CD4-positive, alpha-beta memory T cell (primary cell): ENCODE measurements at regions not wholly inside any gene's neighbourhood (a gene's known extent, or its start where the extent isn't known, plus 50 kb on each side); places are given as distances from the start of the nearest gene placed in this dataset.

Experiments
- CTCF ChIA-PET: fragments of 350-600 bp; sonication (Branson Sonifier 250); formaldehyde crosslinking; loops from one replicate; lab custom pipeline; 2021; ENCODE audit warnings: inconsistent platforms; ENCODE audit not compliant: partially characterized antibody; lab: Charles Lee
- POLR2A ChIA-PET: fragments of 350-600 bp; sonication (Branson Sonifier 250); formaldehyde crosslinking; loops from one replicate; lab custom pipeline; 2021; ENCODE audit not compliant: partially characterized antibody; lab: Charles Lee
- DNase-seq, 5 donors: peaks; one replicate each; pipeline versions ENCODE4 v3.0.0 to v3.0.0-alpha.2; 2020 to 2022; ENCODE audit warnings: mixed read lengths in 1 of 5
- H3K27ac ChIP-seq: one replicate; pipeline ENCODE4 v1.7.0; 2013; ENCODE audit warnings: low read depth, low read length
- H3K27me3 ChIP-seq: 2 replicates; pipeline ENCODE4 v1.7.0; 2013; ENCODE audit warnings: mild to moderate bottlenecking, low read length, moderate library complexity; ENCODE audit not compliant: insufficient read depth
- H3K36me3 ChIP-seq: 2 replicates; pipeline ENCODE4 v1.7.0; 2013; ENCODE audit warnings: mild to moderate bottlenecking, low read length, moderate library complexity; ENCODE audit not compliant: insufficient read depth
- H3K4me1 ChIP-seq: 2 replicates; pipeline ENCODE4 v1.7.0; 2013; ENCODE audit warnings: mild to moderate bottlenecking, low read length, moderate library complexity; ENCODE audit not compliant: insufficient read depth
- H3K4me3 ChIP-seq, 2 donors: one replicate each; pipeline ENCODE4 v1.7.0; 2013; ENCODE audit warnings: low read length in 2 of 2, mild to moderate bottlenecking in 1 of 2
- H3K9me3 ChIP-seq, 2 donors: one replicate each; pipeline ENCODE4 v1.7.0; 2013; ENCODE audit warnings: low read length in 2 of 2, control low read depth in 1 of 2; ENCODE audit not compliant: control insufficient read depth in 1 of 2
- H3K27ac Mint-ChIP-seq, 7 donors: one replicate each; pipeline ENCODE4 v1.8.0; 2020 to 2021; ENCODE audit warnings: mixed read lengths in 7 of 7, mild to moderate bottlenecking in 6 of 7, inconsistent platforms in 3 of 7, moderate library complexity in 3 of 7
- H3K27me3 Mint-ChIP-seq, 2 donors: one replicate each; pipeline ENCODE4 v1.8.0; 2020 to 2021; ENCODE audit warnings: mixed read lengths in 2 of 2
- H3K36me3 Mint-ChIP-seq, 2 donors: one replicate each; pipeline ENCODE4 v1.8.0; 2020 to 2021; ENCODE audit warnings: mixed read lengths in 2 of 2, inconsistent platforms in 1 of 2, mild to moderate bottlenecking in 1 of 2
- H3K4me1 Mint-ChIP-seq, 4 donors: one replicate each; pipeline ENCODE4 v1.8.0; 2020 to 2021; ENCODE audit warnings: mixed read lengths in 4 of 4, mild to moderate bottlenecking in 1 of 4
- H3K4me3 Mint-ChIP-seq, 8 donors: one replicate each; pipeline ENCODE4 v1.8.0; 2020 to 2021; ENCODE audit warnings: mixed read lengths in 8 of 8, mild to moderate bottlenecking in 7 of 8, moderate library complexity in 6 of 8, inconsistent platforms in 3 of 8
- H3K9me3 Mint-ChIP-seq, 8 donors: one replicate each; pipeline ENCODE4 v1.8.0; 2020 to 2021; ENCODE audit warnings: mixed read lengths in 8 of 8, mild to moderate bottlenecking in 5 of 8, inconsistent platforms in 3 of 8, moderate library complexity in 1 of 8
- intact Hi-C: fragments of 100-400 bp; cut with micrococcal nuclease; formaldehyde crosslinking; loops from one replicate; pipeline ENCODE4 v1.15.1; 2023

- Mint-ChIP-seq H3K9me3 (peaks cover 0 to 3% (median 0%) of the 10 kb centered on the region in 8 donors), H3K27ac (no peak overlapping the region), H3K4me3 (no peak overlapping the region), H3K27me3 (peaks cover 2 to 5% of the 10 kb centered on the region in 2 donors), H3K4me1 (peaks cover 8 to 16% (median 13%) of the 10 kb centered on the region in 4 donors), H3K36me3 (peaks cover 0 to 8% of the 10 kb centered on the region in 2 donors)
- no peak overlapping the region for H3K27ac ChIP-seq
- H3K4me3 ChIP-seq, result no peak overlapping the region
- CTCF ChIA-PET, result no interaction called here
- no peaks in the 10 kb centered on the region for H3K27me3 ChIP-seq
- H3K36me3 ChIP-seq, result no peaks in the 10 kb centered on the region
- no peaks in the 10 kb centered on the region for H3K9me3 ChIP-seq
- H3K4me1 ChIP-seq, result peaks cover 13% of the 10 kb centered on the region
- intact Hi-C loops, result no loop called here
- POLR2A ChIA-PET, result no interaction called here
- DNase-seq, result no peak
Measured at GRCh38 chr5:35482167-35482755, 135.4 kb upstream of the SPEF2 start.

GRCh38 chr5:35478856-35479682 lies 138.6 kb upstream of the SPEF2 start:
- peaks cover 0 to 8% of the 10 kb centered on the region in 2 donors for H3K36me3 Mint-ChIP-seq
- Histone ChIP-seq H3K9me3 (no peaks in the 10 kb centered on the region), H3K4me3 (peak overlapping the region in 1 of 2 donors; percentile 30), H3K27me3 (no peaks in the 10 kb centered on the region), H3K4me1 (peaks cover 13% of the 10 kb centered on the region), H3K27ac (peak overlapping the region; percentile 11), H3K36me3 (no peaks in the 10 kb centered on the region)
- intact Hi-C loops, result no loop called here
- CTCF ChIA-PET, result interaction anchor here (0.5 to 1.6 kb wide), 4 partner anchors 43 to 976 kb away, joined by 3 to 4 read pairs (median 3); partner anchors contain the start of gene SPEF2
- H3K27me3 Mint-ChIP-seq, result peaks cover 3 to 4% of the 10 kb centered on the region in 2 donors
- peak overlapping the region; percentile 3 to 95 (median 93) for H3K27ac Mint-ChIP-seq
- DNase-seq, result peak in 4 of 5 donors; percentile 32 to 38 (median 34)
- H3K9me3 Mint-ChIP-seq, result peaks cover 0 to 3% (median 0%) of the 10 kb centered on the region in 8 donors
- H3K4me1 Mint-ChIP-seq, result peaks cover 8 to 16% (median 13%) of the 10 kb centered on the region in 4 donors
- H3K4me3 Mint-ChIP-seq, result peak overlapping the region; percentile 78 to 88 (median 82)
- POLR2A ChIA-PET, result interaction anchor here (0.7 to 1.1 kb wide), 3 partner anchors 12 to 447 kb away, joined by 3 to 4 read pairs (median 3); no protein-coding TSS in a partner anchor

- ChIA-PET CTCF (no interaction called here), POLR2A (no interaction called here)
- Histone ChIP-seq H3K4me1 (peaks cover 13% of the 10 kb centered on the region), H3K27ac (no peak overlapping the region), H3K27me3 (no peaks in the 10 kb centered on the region), H3K36me3 (no peaks in the 10 kb centered on the region), H3K4me3 (no peak overlapping the region), H3K9me3 (no peaks in the 10 kb centered on the region)
- peaks cover 3 to 4% of the 10 kb centered on the region in 2 donors for H3K27me3 Mint-ChIP-seq
- intact Hi-C loops, result no loop called here
- DNase-seq, result no peak
- H3K4me3 Mint-ChIP-seq, result peak overlapping the region in 1 of 8 donors; percentile 11
- peaks cover 8 to 16% (median 13%) of the 10 kb centered on the region in 4 donors for H3K4me1 Mint-ChIP-seq
- H3K9me3 Mint-ChIP-seq, result peaks cover 0 to 3% (median 0%) of the 10 kb centered on the region in 8 donors
- peaks cover 0 to 8% of the 10 kb centered on the region in 2 donors for H3K36me3 Mint-ChIP-seq
- no peak overlapping the region for H3K27ac Mint-ChIP-seq
Measured at GRCh38 chr5:35477911-35478310, 139.8 kb upstream of the SPEF2 start.

GRCh38 chr5:35477321-35477720 lies 140.3 kb upstream of the SPEF2 start:
- Mint-ChIP-seq H3K4me3 (no peak overlapping the region), H3K27me3 (peaks cover 3 to 4% of the 10 kb centered on the region in 2 donors), H3K27ac (no peak overlapping the region), H3K36me3 (peaks cover 0 to 8% of the 10 kb centered on the region in 2 donors), H3K9me3 (peaks cover 0 to 3% (median 0%) of the 10 kb centered on the region in 8 donors), H3K4me1 (peaks cover 7 to 16% (median 12%) of the 10 kb centered on the region in 4 donors)
- intact Hi-C loops, result no loop called here
- H3K4me3 ChIP-seq, result no peak overlapping the region
- H3K36me3 ChIP-seq, result no peaks in the 10 kb centered on the region
- peaks cover 13% of the 10 kb centered on the region for H3K4me1 ChIP-seq
- ChIA-PET CTCF (no interaction called here), POLR2A (no interaction called here)
- H3K27me3 ChIP-seq, result no peaks in the 10 kb centered on the region
- no peak for DNase-seq
- no peak overlapping the region for H3K27ac ChIP-seq
- H3K9me3 ChIP-seq, result no peaks in the 10 kb centered on the region

GRCh38 chr5:35476797-35477196 lies 140.9 kb upstream of the SPEF2 start:
- H3K4me1 ChIP-seq, result peaks cover 13% of the 10 kb centered on the region
- Mint-ChIP-seq H3K36me3 (peaks cover 0 to 8% of the 10 kb centered on the region in 2 donors), H3K4me3 (no peak overlapping the region), H3K27me3 (peaks cover 3 to 4% of the 10 kb centered on the region in 2 donors), H3K27ac (no peak overlapping the region), H3K9me3 (peaks cover 0 to 3% (median 0%) of the 10 kb centered on the region in 8 donors), H3K4me1 (peaks cover 7 to 16% (median 12%) of the 10 kb centered on the region in 4 donors)
- H3K4me3 ChIP-seq, result no peak overlapping the region
- intact Hi-C loops, result no loop called here
- H3K9me3 ChIP-seq, result no peaks in the 10 kb centered on the region
- H3K27ac ChIP-seq, result no peak overlapping the region
- CTCF ChIA-PET, result no interaction called here
- no peaks in the 10 kb centered on the region for H3K27me3 ChIP-seq
- no peak for DNase-seq
- POLR2A ChIA-PET, result no interaction called here
- H3K36me3 ChIP-seq, result no peaks in the 10 kb centered on the region

- Mint-ChIP-seq H3K36me3 (peaks cover 0 to 8% of the 10 kb centered on the region in 2 donors), H3K27me3 (peaks cover 3 to 4% of the 10 kb centered on the region in 2 donors), H3K4me1 (peaks cover 7 to 16% (median 12%) of the 10 kb centered on the region in 4 donors), H3K27ac (no peak overlapping the region), H3K9me3 (peaks cover 0 to 3% (median 0%) of the 10 kb centered on the region in 8 donors), H3K4me3 (no peak overlapping the region)
- DNase-seq, result no peak
- Histone ChIP-seq H3K27ac (no peak overlapping the region), H3K36me3 (no peaks in the 10 kb centered on the region), H3K9me3 (no peaks in the 10 kb centered on the region), H3K27me3 (no peaks in the 10 kb centered on the region), H3K4me1 (peaks cover 13% of the 10 kb centered on the region), H3K4me3 (no peak overlapping the region)
- ChIA-PET CTCF (no interaction called here), POLR2A (no interaction called here)
- intact Hi-C loops, result no loop called here
Measured at GRCh38 chr5:35476036-35476435, 141.6 kb upstream of the SPEF2 start.

GRCh38 chr5:35473589-35473988 lies 144.1 kb upstream of the SPEF2 start:
- Mint-ChIP-seq H3K4me3 (no peak overlapping the region), H3K27ac (no peak overlapping the region), H3K9me3 (peaks cover 0 to 3% (median 0%) of the 10 kb centered on the region in 8 donors), H3K4me1 (peaks cover 1 to 4% (median 3%) of the 10 kb centered on the region in 4 donors), H3K36me3 (no peaks in the 10 kb centered on the region), H3K27me3 (peaks cover 3 to 5% of the 10 kb centered on the region in 2 donors)
- Histone ChIP-seq H3K27ac (no peak overlapping the region), H3K36me3 (no peaks in the 10 kb centered on the region), H3K4me1 (peaks cover 2% of the 10 kb centered on the region), H3K4me3 (no peak overlapping the region), H3K9me3 (no peaks in the 10 kb centered on the region), H3K27me3 (no peaks in the 10 kb centered on the region)
- intact Hi-C loops, result no loop called here
- ChIA-PET POLR2A (no interaction called here), CTCF (no interaction called here)
- no peak for DNase-seq
